GM19025 (cell line): ENCODE measurements at regions not wholly inside any gene's neighbourhood (a gene's known extent, or its start where the extent isn't known, plus 50 kb on each side); places are given as distances from the start of the nearest gene placed in this dataset.
"Not testable (repeated sequence)": the region's sequence is repeated elsewhere in the genome, so short reads cannot be mapped to it uniquely, and the experiment has no call there.

Source experiments
- ATAC-seq: cut with Tn5 transposase; IDR thresholded peaks from one replicate; pipeline ENCODE4 v1.9.1; 2021; ENCODE audit warnings: mild to moderate bottlenecking, low read depth, moderate library complexity; ENCODE audit not compliant: unreplicated experiment

GRCh38 chr19:31444931-31445330, 95.7 kb upstream of the TSHZ3 start:
- no peak for ATAC-seq

DNA sequence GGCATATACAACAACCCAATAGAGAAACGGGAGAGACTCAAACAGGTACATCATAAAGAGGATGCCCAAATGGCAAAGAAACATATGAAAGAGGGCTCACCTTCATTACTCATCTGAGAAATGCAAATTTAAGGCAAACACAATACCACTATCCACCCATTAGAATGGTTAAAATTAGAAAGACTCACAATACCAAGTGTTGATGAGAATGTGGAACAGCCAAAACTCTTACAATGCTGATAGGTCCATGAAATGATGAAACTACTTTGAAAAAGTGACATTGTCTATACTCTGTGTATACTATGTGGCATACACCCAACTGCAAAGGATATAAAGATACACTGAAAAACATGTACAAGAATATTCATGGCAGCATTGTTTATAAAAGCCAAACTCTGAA, 96.2 kb upstream of the TSHZ3 start:
- no peak for ATAC-seq

GRCh38 chr19:31448221-31448657, 99.0 kb upstream of the TSHZ3 start:
- no peak for ATAC-seq

- no peak for ATAC-seq
Observed at GRCh38 chr19:31449379-31449778, 100.1 kb upstream of the TSHZ3 start.

- no peak for ATAC-seq
Observed at GRCh38 chr19:31450696-31451095, 101.5 kb upstream of the TSHZ3 start.

GRCh38 chr19:31451686-31452330, 102.6 kb upstream of the TSHZ3 start:
- no peak for ATAC-seq

GRCh38 chr19:31459430-31459829, 110.2 kb upstream of the TSHZ3 start:
- no peak for ATAC-seq

- no peak for ATAC-seq
Observed at GRCh38 chr19:31461814-31462539, 112.7 kb upstream of the TSHZ3 start.

DNA sequence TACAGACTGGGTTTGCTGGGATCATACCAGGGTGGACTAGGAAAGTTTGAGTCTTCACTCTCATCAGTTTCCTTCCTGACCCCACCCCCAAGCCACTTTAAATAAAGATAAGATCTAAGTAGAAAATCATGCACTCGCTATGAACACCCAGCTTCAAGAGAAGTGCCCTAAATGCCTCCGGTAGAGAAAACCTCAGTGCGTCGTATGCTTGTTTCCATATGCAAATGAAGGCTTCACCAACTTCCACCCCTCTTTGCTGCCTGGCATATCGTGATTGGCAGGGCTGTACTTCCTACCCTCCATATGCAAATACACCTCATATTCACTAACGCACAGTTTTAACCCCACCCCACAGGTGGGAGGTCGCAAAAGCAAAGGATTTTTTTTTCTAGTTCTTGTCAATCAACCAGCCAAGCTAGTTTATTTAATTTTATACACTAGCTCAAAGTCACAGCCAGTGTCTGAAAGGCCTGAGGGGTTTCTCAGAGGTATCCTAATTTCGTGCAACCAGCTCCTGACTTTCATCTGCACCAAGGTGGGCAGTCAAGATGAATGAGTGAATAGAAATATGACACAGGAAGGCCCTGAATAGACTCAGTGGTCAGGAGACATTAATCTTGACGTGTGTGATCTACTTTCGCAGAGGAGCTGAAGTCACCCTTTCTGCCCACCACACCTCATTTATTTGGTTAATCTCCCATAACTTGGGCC, 121.1 kb upstream of the TSHZ3 start:
- ATAC-seq, result no peak

DNA sequence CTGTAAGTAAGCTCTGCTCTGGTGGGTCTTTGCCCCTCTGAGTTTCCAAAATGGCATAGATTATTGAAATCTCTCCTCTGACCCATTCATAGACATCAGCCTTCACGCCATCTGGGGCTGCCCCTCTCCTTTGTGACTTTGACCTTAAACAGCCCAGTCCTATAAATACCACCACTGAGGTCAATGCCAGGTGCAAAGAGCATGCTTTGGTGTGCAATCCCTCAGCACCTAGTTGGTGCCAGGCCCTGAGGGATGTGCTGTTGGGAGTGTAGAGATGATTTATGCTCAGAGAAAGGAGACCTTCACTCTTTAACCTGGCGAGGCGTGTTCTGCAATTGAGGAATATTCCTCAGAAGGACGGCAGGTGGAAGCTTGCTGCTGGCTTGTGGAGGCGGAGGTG, 121.7 kb upstream of the TSHZ3 start:
- ATAC-seq, result no peak

DNA sequence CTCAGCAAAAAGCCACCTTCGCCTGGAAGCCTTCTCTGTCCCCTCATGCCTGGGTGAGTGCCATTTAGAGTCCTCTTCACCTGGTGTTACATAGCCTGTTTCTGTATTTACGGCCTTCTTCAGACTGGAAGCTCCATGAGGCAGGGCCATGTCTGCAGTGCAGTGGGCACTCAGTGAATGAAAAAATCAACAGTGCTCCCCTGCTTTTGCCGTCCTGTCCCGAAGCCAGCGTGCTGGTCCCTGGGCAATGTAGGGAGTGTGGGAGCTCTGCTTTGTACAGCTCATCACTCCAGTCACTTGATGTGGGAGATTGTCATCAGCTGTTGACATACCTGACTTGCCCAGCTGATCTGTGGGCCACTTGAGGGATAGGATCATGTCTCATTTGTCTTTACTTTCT, 129.0 kb upstream of the TSHZ3 start:
- no peak for ATAC-seq

GRCh38 chr19:31483226-31483857, 134.1 kb upstream of the TSHZ3 start:
- no peak for ATAC-seq

GRCh38 chr19:31484858-31485410, 135.7 kb upstream of the TSHZ3 start:
- not testable (repeated sequence) for ATAC-seq

DNA sequence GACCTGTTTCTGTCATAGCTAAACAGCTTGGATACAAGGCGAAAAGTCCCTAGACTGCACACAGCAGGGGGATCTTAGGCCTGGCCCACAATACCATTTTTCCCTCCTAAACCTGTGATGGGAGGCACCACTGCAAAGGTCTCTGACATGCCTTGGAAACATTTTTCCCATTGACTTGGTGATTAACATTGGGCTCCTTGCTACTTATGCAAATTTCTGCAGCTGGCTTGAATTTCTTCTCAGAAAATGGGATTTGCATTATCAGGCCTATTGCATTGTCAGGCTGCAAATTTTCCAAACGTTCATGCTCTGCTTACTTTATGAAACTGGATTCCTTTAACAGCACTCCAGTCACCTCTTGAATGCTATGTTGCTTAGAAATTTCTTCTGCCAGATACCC, 136.2 kb upstream of the TSHZ3 start:
- no peak for ATAC-seq

DNA sequence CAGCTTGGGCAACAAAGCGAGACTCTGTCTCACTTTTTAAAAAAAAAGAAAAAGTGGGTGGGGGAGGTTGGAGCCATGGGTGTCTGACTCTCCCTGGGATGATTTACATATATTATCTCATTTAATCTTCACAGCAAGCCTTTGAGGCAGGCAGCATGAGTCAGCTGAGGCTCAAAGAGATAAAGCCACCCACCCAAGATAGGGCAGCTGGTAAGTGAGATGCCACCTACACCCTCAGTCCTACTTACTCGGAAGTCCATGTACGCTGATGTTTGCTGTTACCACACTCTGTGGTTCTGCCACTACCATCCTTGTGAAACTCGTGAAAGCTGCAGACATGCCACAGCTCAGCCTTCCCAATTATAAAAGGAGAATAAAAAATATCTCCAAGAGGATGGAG, 142.0 kb upstream of the TSHZ3 start:
- no peak for ATAC-seq

DNA sequence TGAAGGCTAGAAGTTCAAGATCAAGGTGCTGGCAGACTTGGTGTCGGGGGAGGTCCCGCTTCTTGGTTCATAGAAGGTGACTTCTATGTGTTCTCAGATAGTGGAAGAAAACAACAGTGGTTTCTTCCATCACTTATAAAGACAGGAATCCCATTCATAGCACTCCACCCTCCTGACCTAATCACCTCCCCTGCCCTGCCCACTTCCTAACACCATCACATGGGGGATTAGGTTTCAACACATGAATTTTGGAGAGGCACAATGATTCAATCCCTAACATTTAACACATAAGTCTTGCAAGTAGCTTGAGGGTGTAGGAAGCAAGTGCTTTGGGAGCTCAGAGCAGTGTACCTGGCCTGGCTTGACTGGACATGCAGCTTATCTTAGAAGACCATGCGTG, 142.8 kb upstream of the TSHZ3 start:
- ATAC-seq, result no peak

DNA sequence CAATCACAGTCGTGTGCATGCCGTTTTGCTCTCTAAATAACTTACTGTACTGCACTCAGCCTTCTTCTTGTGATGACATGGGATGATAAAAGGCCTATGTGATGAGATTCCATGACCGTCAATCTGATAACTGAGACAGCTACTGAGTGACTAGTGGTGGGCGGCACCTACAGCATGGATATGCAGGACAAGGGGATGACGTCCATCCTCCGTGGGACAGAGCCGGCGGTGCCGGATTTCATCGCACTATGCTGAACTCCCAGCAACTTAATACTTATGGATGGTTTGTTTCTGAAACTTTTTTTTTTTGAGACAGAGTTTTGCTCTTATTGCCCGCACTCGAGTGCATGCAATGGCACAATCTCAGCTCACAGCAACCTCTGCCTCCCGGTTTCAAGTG, 146.8 kb upstream of the TSHZ3 start:
- ATAC-seq, result no peak

DNA sequence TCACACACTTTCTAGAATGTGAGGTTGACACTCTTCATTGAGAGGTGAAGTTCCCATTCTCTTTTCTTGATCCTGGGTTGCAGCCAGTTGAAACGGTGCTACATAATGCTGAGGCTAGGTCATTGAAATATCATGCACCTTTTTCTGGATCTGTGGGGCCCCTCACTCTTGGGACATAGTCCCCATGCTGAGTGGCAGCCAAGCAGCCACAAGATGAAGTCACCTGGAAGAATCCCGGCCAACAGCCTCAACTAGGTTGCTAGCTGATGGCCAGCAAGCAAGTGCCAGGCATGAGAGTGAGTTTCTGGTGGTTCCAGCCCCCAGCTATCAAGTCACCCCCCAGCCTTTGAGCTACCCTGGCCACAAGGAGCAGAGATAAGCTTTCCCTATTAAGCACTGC, 148.5 kb upstream of the TSHZ3 start:
- no peak for ATAC-seq

DNA sequence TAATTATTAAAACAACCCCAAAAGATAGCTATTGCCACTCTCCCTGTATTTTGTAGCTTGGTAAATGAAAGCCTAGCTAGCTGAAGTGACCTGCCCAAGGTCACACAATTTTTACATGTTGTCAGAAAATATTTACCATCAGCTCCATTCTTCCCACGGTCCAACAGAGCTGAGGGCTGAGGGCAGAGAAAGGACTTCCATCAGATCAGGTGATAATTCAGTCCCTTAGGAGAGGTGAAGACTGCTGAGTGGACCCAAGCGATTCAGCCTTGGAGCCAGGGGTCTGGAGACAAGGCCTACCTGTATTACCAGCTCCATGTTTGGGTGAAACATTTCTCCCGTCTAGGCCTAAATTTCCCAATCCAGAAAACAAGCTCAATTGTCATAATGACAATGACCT, 149.5 kb upstream of the TSHZ3 start:
- no peak for ATAC-seq

GRCh38 chr19:31499281-31500196, 150.3 kb upstream of the TSHZ3 start:
- ATAC-seq, result no peak
